ENCODE measurements at regions not wholly inside any gene's neighbourhood (a gene's known extent, or its start where the extent isn't known, plus 50 kb on each side); places are given as distances from the start of the nearest gene placed in this dataset.

DNA sequence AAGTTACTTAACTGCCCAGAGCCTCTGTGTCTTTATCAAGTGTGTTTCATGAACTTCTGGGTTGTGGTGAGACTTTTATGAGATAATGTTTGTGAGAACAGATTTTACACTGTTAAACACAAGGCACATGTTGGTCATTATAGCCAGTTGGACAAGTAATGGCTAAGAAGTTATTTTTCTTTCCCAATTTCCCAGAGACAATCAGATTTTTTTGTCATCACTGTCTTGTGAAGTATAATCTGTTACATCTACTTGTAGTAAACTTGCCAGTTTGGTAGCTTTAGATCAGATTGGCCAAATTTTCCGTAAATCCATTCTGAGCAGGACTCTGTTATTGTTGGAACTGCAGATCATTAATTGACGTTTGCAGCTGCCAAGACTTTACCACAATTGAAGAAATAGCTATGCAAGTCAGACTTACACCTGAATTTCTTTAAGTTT is 838.8 kb downstream of the SLC4A3 start:
- TF ChIP-seq CTCF (IDR thresholded peaks at IDR 0.05), result no peak
- TF ChIP-seq POLR2A (IDR thresholded peaks at IDR 0.05), result no peak
